Mononuclear cell (primary cell): ENCODE measurements at regions not wholly inside any gene's neighbourhood (a gene's known extent, or its start where the extent isn't known, plus 50 kb on each side); places are given as distances from the start of the nearest gene placed in this dataset.

Experiments
- H3K27me3 ChIP-seq: 2 replicates; pipeline ENCODE4 v1.6.0; 2011; ENCODE audit warnings: low read length, control low read depth; ENCODE audit not compliant: insufficient read depth
- H3K4me1 ChIP-seq: 2 replicates; pipeline ENCODE4 v1.5.1; 2011; ENCODE audit warnings: mild to moderate bottlenecking, low read length, control low read depth; ENCODE audit not compliant: insufficient read depth
- H3K4me3 ChIP-seq: 2 replicates; pipeline ENCODE4 v1.5.1; 2011; ENCODE audit warnings: mild to moderate bottlenecking, low read length, moderate library complexity
- H3K9me3 ChIP-seq: 2 replicates; pipeline ENCODE4 v1.5.1; 2011; ENCODE audit warnings: low read depth, mild to moderate bottlenecking, control low read depth, low read length

DNA sequence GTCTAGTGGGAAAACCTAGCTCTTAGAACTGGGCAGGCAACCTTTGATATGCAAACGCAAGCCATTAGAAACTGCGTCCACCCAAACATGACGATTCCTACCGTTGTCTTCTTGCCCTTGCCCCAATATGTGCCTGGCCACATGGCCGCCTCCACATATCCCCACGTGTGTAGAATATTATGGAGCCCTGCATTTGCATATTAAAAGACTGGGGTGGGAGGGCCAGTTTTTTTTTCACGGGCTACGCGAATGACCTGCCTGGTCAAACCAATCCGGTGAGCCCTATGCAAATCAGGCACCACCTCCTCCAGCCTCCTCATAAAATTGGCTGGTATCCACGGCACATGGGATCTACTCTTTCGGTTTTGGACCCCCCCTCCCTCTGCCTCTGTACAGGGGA lies 381.0 kb upstream of the RGMA start:
- Histone ChIP-seq H3K27me3 (no peaks in the 10 kb centered on the region), H3K4me3 (no peak overlapping the region), H3K4me1 (no peaks in the 10 kb centered on the region), H3K9me3 (no peaks in the 10 kb centered on the region)

DNA sequence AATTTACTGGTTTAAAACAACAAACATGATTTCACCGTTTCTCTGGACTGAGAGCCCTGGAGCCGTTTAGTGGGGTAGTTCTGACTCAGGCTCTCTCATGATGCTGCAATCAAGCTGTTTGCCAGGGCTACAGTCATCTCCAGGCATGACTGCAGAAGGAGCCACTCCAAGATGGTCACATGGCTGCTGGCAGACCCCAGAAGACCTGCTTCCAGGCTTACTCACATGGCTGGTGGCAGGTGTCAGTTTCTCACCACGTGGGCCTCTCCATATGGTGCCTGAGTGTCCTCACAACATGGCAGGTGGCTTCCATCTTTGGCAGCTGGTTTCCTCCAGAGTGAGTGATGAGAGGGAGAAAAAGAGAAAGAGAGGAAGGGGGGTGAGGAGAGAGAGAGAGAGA lies 378.3 kb upstream of the RGMA start:
- Histone ChIP-seq H3K4me1 (no peaks in the 10 kb centered on the region), H3K27me3 (no peaks in the 10 kb centered on the region), H3K9me3 (no peaks in the 10 kb centered on the region)

DNA sequence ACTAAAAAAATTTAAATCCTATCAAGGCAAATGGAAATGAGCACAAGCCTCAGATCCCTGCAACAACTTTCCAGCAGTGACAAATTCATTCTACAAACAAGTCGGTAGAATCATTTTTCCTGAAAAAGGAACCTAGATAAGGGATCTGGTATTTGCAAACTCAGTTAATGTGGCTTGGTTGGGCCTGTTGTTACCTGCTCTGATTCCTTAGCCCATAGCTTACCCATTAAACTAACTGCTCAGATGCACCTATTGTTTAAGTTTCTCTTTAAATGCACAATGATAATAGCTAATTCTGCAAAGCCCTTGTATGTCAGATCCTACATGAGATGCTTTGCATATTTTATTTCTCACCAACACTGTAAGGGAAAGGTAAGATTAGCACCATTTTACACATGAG lies 377.4 kb upstream of the RGMA start:
- H3K4me3 ChIP-seq: no peak overlapping the region
- H3K27me3 ChIP-seq: no peaks in the 10 kb centered on the region
- no peaks in the 10 kb centered on the region for H3K9me3 ChIP-seq
- H3K4me1 ChIP-seq: no peaks in the 10 kb centered on the region

More for the DNA sequence above, 378.3 kb upstream of the RGMA start:
- H3K4me3 ChIP-seq: no peak overlapping the region

DNA sequence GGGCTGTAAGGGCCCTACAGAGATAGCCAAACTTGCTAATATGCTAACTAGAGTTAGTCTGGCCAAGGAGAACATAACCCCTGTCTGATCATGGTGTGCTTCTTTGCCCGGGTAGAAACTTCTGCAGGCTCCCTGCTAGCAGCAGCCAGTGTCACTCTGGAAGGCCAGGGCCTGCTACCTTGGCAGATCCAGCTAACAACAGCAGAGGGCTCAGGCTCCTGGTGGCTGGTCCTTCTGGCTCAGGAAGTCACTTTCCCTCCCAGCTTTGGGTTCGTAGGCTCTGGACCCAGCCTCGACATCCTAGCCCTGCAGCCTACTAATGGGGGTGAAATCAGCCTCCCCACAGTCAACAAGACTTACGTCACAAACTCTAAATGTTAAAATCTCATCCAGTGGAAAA lies 373.7 kb upstream of the RGMA start:
- no peak overlapping the region for H3K4me3 ChIP-seq
- no peaks in the 10 kb centered on the region for H3K9me3 ChIP-seq
- no peaks in the 10 kb centered on the region for H3K4me1 ChIP-seq

DNA sequence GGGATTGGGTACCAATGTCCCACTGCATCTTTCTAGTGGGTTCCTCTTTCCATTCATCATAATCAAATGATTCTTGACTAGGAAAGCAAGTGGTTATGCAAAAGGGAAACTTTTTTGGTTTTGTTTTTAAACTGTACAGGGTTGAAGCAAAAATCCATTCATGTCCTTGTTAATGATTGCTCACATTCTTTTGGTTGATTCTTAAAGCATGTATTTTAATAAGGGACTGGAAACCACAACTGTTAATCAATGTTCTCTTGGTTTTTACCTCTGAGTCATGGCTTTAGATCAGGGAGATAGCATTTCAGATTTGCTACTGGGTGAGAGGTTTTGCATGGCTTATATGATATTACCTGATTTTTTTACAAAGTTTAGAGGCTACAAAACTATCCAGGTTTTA lies 371.7 kb upstream of the RGMA start:
- no peaks in the 10 kb centered on the region for H3K4me1 ChIP-seq
- H3K4me3 ChIP-seq: no peak overlapping the region
- no peaks in the 10 kb centered on the region for H3K27me3 ChIP-seq
- H3K9me3 ChIP-seq: no peaks in the 10 kb centered on the region

More for the DNA sequence above, 373.7 kb upstream of the RGMA start:
- no peaks in the 10 kb centered on the region for H3K27me3 ChIP-seq

DNA sequence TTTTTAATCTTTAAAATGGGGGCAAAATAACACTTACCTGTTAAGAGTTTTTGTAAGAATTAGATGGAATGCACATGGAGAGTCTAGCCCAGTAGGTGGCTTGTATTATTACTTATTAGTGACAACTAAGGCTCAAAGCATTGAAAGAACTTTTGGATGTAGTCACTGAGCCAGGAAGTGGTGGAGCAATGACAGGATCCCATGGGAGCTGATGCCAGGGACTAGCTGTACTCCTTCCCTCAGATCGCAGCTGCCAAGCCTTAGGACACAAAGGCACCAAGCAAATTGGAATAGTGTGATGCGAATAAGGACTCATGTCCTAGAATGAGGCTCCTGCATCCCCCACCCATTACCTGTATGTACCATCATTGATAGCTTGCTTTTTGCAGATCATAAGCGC lies 370.4 kb upstream of the RGMA start:
- H3K4me3 ChIP-seq: no peak overlapping the region
- H3K4me1 ChIP-seq: no peaks in the 10 kb centered on the region
- no peaks in the 10 kb centered on the region for H3K9me3 ChIP-seq
- H3K27me3 ChIP-seq: no peaks in the 10 kb centered on the region

DNA sequence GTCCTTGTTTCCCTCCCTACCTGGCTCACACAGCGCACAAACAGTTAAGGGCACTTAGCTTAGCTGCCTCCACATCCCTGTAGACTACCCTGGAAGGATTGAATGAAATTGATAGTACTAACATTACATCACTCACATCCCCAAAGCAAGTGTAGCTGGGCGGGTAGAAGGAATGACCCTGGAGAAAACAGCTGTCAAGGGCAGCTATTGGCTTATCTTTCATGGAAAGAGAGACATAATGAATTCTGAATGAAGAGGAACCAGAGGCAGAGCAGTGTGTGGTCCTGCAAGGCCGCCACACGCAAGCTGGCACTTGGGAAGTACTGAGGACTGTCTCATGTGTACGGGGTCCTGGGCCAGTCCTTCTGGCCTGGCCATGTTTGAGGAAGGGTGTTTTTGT lies 369.6 kb upstream of the RGMA start:
- Histone ChIP-seq H3K4me3 (no peak overlapping the region), H3K4me1 (no peaks in the 10 kb centered on the region), H3K9me3 (no peaks in the 10 kb centered on the region), H3K27me3 (no peaks in the 10 kb centered on the region)

DNA sequence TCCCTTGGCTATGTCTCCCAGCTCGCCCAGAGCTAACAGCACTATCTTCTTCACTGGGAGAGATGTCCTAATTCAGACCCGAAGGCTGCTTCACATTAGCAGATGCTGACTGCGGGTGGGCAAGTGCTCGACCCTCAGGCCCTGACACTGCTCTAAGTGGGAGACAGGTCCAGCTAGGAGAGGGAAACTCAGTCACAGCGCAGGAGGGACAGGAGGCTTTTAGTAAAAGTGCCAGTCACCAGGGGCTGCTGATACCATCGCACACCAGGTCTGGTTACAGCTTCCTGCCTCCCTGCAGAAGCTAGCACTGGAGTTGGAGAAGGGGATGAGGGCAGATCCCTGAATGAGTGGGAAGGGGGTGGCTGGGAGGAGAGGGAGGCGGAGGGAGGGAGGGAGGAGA lies 365.8 kb upstream of the RGMA start:
- Histone ChIP-seq H3K4me1 (no peaks in the 10 kb centered on the region), H3K27me3 (no peaks in the 10 kb centered on the region), H3K9me3 (no peaks in the 10 kb centered on the region), H3K4me3 (no peak overlapping the region)

DNA sequence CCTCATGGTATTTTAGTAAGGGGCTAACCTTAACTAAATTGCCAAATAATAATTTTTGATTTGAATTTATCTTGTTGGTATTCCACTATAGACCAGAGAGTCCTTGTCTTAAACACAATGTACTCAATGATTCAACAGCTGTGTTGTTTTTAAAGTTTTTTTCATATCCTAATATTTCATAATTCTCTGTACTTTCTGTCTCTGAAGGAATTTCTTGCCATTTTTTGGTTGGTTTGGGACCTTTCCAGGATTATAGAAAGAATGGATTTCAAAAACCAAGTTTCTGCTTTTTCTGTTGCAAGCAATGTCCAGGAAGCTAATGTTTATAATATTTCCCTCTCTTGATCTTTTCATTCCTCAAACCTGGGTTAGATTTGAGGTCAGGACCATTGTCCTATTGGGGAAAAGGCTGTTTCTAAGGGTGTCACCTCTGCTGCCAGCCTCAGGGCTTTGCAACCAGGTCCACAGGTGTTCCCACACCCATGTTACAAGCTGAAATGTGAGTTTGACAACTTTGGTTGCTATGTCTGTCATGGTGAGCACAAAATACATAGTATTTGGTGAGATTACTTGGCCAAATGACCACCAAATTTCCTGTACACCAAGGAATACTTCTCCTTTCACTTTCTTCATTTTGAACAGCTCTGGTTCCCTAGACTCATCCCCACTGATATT lies 363.7 kb upstream of the RGMA start:
- Histone ChIP-seq H3K4me3 (no peak overlapping the region), H3K27me3 (no peaks in the 10 kb centered on the region), H3K9me3 (no peaks in the 10 kb centered on the region), H3K4me1 (no peaks in the 10 kb centered on the region)

DNA sequence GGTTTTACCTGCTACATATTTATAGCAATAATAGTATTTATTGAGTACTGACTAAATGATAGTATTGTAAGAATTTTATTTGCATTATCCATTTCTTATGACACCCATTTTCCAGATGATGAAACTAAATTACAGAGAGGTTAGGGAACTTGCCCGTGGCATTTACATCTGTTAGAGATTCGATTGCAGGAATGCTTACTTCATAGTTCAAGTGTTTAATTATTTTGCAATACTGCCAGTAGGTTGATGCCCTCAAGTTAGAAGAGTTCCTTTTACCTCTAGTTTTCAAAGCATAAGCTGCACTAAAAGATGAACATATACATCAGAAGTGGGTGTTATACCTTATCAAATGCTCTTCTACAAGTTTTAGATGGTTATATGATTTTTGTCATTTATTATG lies 362.8 kb upstream of the RGMA start:
- Histone ChIP-seq H3K27me3 (no peaks in the 10 kb centered on the region), H3K4me3 (no peak overlapping the region), H3K9me3 (no peaks in the 10 kb centered on the region), H3K4me1 (no peaks in the 10 kb centered on the region)

DNA sequence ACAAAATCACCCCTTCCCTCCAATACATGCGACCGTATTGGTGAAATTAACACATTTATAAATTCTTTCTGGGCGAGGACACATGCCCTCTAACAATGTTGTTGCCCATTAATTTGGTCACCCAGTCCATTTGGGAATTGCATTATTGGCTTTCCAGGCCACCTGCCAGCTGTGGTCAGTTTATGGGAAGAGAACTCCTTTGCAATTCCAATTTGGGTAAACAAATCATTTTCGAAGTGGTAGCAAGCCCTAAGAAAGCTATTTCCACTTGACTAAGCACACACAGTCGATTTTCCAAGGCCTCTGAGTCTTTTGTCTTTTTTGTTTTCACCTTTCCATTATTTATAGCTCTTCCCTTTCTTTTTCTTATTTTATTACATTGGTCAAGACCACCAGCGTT lies 362.3 kb upstream of the RGMA start:
- no peak overlapping the region for H3K4me3 ChIP-seq
- H3K4me1 ChIP-seq: no peaks in the 10 kb centered on the region
- H3K9me3 ChIP-seq: no peaks in the 10 kb centered on the region
- H3K27me3 ChIP-seq: no peaks in the 10 kb centered on the region

DNA sequence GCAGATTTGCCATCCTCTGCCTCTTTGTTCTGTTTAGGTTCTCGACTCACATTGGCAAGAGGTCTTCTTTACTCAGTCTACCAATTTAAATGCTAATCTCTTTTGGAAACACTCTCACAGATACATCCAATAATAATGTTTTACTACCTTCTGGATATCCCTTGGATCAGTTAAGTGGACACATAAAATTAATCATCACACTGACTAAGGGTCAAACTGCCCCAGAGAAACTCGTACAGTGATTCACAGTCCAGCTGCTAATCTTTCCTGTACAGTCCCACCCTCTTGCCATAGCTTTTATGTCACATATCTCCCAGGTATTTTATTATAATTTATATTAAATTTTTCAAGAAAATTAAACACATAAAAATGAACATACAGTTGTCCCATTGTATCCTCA lies 360.8 kb upstream of the RGMA start:
- no peaks in the 10 kb centered on the region for H3K4me1 ChIP-seq
- no peak overlapping the region for H3K4me3 ChIP-seq
- H3K9me3 ChIP-seq: no peaks in the 10 kb centered on the region
- H3K27me3 ChIP-seq: no peaks in the 10 kb centered on the region

DNA sequence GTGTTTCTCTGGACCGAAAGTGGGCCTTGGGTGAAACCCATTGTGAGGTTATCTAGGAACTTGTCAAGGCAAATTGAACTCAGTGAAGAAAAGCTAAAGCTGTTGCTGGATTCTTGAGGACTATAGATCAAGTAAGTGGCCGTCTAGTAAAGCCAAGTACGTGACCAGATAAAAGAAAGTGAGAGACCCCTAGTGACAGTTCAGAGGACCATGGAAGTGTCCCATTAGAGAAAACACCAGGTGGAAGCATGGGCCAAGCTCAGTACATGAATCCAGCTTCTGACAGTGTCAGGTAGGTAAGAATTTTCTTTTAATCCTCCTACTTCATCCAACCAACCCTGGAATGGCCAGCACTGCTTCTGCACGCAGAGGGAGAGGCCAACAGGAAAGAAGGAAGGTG lies 349.3 kb upstream of the RGMA start:
- no peak overlapping the region for H3K4me3 ChIP-seq
- no peaks in the 10 kb centered on the region for H3K4me1 ChIP-seq
- H3K27me3 ChIP-seq: peaks cover 6% of the 10 kb centered on the region
- H3K9me3 ChIP-seq: peaks cover 2% of the 10 kb centered on the region

DNA sequence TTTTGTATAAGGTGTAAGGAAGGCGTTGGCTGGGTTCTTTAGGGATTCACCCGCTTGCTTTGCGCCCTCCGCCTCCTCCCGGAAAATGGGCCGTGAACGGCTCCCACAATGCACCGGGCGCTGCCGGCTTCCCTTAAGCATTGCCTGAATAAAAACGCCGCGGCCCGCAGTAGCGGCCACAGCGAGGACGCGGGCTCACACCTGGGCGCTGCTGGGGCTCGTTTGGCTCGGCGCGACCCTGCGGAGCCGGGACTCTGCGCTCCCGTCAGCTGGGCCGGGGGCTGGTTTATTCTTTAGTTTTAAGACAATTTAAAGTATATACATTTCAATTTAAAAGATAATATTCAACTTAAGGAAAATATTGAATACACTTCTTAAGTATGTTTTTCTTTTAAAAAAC lies 343.5 kb upstream of the RGMA start:
- no peaks in the 10 kb centered on the region for H3K4me1 ChIP-seq
- no peaks in the 10 kb centered on the region for H3K9me3 ChIP-seq
- H3K4me3 ChIP-seq: no peak overlapping the region
- no peaks in the 10 kb centered on the region for H3K27me3 ChIP-seq

DNA sequence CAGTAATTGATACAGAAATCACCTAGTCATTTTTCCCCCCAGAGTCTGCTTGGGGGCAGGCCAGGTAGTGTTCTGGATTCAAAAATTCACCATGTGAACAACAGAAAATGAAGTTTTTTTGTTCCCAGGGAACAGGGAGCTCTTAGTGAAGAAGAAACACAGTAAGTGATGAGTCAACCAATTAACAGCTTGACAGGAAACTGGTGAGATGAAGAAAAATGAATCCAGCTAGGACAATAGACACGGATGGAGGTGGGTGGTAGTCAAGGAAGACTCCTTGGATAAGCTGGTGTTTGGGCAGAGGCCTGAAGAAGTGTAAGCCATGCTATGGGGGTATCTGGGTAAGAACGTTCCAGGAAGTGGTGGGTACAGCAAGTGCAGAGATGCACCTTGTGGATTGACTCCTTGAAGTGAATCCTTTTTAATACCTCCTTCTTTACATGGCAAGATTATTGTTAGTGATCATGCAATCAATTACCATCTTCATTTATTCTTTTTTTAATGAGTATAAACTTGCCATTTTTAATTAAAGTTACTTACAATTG lies 339.9 kb upstream of the RGMA start:
- Histone ChIP-seq H3K4me3 (no peak overlapping the region), H3K4me1 (no peaks in the 10 kb centered on the region), H3K27me3 (no peaks in the 10 kb centered on the region), H3K9me3 (no peaks in the 10 kb centered on the region)

DNA sequence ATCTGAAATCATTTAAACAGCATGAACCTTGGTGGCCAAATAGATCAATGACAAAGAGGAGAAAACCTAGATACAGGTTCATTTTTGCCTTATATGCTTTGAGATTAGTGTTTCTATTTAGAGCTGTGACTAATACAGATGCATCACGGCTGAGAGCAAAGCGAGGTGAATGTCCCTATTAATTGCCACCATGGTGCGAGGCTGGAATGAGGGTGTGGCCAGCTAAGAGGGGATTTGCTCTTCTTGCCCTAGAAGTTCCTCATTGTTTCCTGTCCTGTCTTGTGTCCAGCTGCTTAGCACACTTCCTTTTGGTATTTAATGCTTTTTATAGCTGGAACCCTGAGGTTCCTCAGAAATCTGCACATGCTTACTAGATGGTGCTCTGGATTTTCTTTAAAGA lies 339.1 kb upstream of the RGMA start:
- Histone ChIP-seq H3K9me3 (no peaks in the 10 kb centered on the region), H3K27me3 (no peaks in the 10 kb centered on the region), H3K4me3 (no peak overlapping the region), H3K4me1 (no peaks in the 10 kb centered on the region)
